SU-DHL-6 (cell line): ENCODE measurements at regions not wholly inside any gene's neighbourhood (a gene's known extent, or its start where the extent isn't known, plus 50 kb on each side); places are given as distances from the start of the nearest gene placed in this dataset.

ENCODE experiments used
- H2AFZ ChIP-seq: fragments of 200-600 bp; sonication (generic); 2 replicates; pipeline ENCODE4 v1.6.1; 2014; ENCODE audit warnings: low read depth, mild to moderate bottlenecking, moderate library complexity, mixed read lengths, antibody characterized with exemption, low read length; ENCODE audit not compliant: severe bottlenecking
- H3F3A ChIP-seq: fragments of 200-600 bp; shearing (Covaris generic); 2 replicates; pipeline ENCODE4 v1.6.0; 2016; ENCODE audit warnings: antibody characterized with exemption, mild to moderate bottlenecking; ENCODE audit not compliant: insufficient read depth
- H3K27ac ChIP-seq: fragments of 200-600 bp; sonication (generic); 2 replicates; pipeline ENCODE4 v1.5.1; 2016; ENCODE audit warnings: low read depth, mild to moderate bottlenecking, low read length, moderate library complexity, mixed read lengths
- H3K27me3 ChIP-seq: fragments of 200-600 bp; sonication (generic), shearing (Covaris generic); 2 replicates; pipeline ENCODE4 v1.6.0; 2014; ENCODE audit warnings: mild to moderate bottlenecking, low read length
- H3K36me3 ChIP-seq: fragments of 200-600 bp; sonication (generic); 2 replicates; pipeline ENCODE4 v1.6.1; 2014; ENCODE audit warnings: mild to moderate bottlenecking, low read length, mixed read lengths
- H3K4me2 ChIP-seq: fragments of 300-600, 200-600 bp; shearing (Covaris generic), sonication (generic); 2 replicates; pipeline ENCODE4 v1.6.0; 2014; ENCODE audit warnings: low read length, low read depth, mild to moderate bottlenecking; ENCODE audit not compliant: poor library complexity, severe bottlenecking
- H3K4me3 ChIP-seq: fragments of 200-600 bp; sonication (generic); 2 replicates; pipeline ENCODE4 v1.5.1; 2014; ENCODE audit warnings: antibody characterized with exemption, low read length, mild to moderate bottlenecking, mixed read lengths; ENCODE audit not compliant: insufficient read depth, poor library complexity, severe bottlenecking
- H3K79me2 ChIP-seq: fragments of 200-600 bp; sonication (generic); 2 replicates; pipeline ENCODE4 v1.6.1; 2014; ENCODE audit warnings: mild to moderate bottlenecking, low read length, moderate library complexity; ENCODE audit not compliant: insufficient read depth
- H3K9ac ChIP-seq: fragments of 200-600 bp; sonication (generic); 2 replicates; pipeline ENCODE4 v1.7.0; 2014; ENCODE audit warnings: mild to moderate bottlenecking, low read length
- H3K9me2 ChIP-seq: fragments of 200-600 bp; sonication (generic); replicated peaks from 2 replicates; pipeline ENCODE4 v1.6.1; 2014; ENCODE audit warnings: low read length; ENCODE audit not compliant: insufficient read depth
- H3K9me3 ChIP-seq: fragments of 200-600 bp; sonication (generic); 2 replicates; pipeline ENCODE4 v1.6.1; 2014; ENCODE audit warnings: low read length, mixed read lengths; ENCODE audit not compliant: insufficient read depth
- H4K20me1 ChIP-seq: fragments of 200-600 bp; sonication (generic); 2 replicates; pipeline ENCODE4 v1.6.1; 2014; ENCODE audit warnings: low read depth, mild to moderate bottlenecking, antibody characterized with exemption, low read length, moderate library complexity, mixed read lengths
- EZH2phosphoT487 ChIP-seq: fragments of 200-600 bp; sonication (generic), shearing (Covaris generic); conservative IDR thresholded peaks from 2 replicates; pipeline ENCODE4 v1.6.1; 2018; ENCODE audit warnings: mild to moderate bottlenecking, antibody characterized with exemption, low read length, moderate library complexity, mixed read lengths
- TF ChIP-seq, protein P1 (sequence below): fragments of 200-600 bp; sonication (generic); IDR thresholded peaks from one replicate; pipeline ENCODE4 v1.5.1; 2017; ENCODE audit warnings: antibody characterized with exemption, mild to moderate bottlenecking, low read length, moderate library complexity; ENCODE audit not compliant: insufficient read depth, poor library complexity, severe bottlenecking

DNA sequence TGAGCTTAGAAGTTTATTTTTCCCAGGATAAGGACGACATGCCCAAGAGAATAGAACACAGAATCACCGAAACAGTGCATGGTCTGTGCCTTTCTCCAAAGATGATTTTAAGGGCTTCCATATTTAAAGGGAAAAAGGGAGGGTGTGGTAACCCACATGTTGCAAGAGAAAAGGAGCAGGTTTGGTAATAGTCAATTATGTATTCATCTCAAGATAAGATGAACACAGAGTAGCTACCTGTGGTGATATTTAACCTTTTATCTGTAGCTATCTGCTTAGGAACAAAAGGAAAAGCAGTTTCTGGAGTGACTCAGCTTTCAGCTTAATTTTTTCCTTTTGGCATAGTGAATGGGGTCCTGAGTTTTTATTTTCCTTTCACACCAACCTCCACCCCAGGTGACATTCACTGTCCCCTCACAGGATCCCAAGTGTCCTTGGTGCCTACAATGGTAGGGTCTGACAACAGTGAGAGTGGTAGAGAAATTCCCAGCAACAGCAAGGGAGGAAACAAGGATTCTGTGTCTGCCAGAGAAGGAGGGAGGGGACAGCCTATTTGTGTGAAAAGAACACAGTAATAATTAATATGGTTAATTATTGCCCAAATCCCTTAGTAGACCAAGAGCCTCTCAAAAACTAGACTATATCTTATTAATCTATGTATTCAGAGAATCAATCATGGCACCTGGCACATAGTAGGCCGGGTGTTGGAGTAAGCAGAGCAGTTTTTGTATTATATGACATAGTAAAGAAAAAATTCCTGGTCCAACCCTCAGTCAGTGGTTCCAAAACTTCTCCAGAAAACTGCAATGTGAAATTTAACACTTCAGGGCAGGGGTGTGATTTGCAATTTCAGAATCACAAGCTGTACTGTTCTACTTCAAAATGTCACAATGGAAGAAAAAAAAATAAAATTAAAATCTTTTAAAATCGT lies 154.5 kb downstream of the PHLDA1 start:
- no peaks in the 10 kb centered on the region for H3K9me3 ChIP-seq
- no peak overlapping the region for H3K4me3 ChIP-seq
- H3K79me2 ChIP-seq = no peaks in the 10 kb centered on the region
- no peak overlapping the region for H2AFZ ChIP-seq
- H3K36me3 ChIP-seq = no peaks in the 10 kb centered on the region
- H3K9ac ChIP-seq = no peak overlapping the region
- H3F3A ChIP-seq = no peaks in the 10 kb centered on the region
- no peaks in the 10 kb centered on the region for H3K27me3 ChIP-seq
- no peaks in the 10 kb centered on the region for H4K20me1 ChIP-seq
- H3K9me2 ChIP-seq = no peaks in the 10 kb centered on the region
- no peak for TF ChIP-seq EZH2phosphoT487
- TF ChIP-seq, protein P1, sequence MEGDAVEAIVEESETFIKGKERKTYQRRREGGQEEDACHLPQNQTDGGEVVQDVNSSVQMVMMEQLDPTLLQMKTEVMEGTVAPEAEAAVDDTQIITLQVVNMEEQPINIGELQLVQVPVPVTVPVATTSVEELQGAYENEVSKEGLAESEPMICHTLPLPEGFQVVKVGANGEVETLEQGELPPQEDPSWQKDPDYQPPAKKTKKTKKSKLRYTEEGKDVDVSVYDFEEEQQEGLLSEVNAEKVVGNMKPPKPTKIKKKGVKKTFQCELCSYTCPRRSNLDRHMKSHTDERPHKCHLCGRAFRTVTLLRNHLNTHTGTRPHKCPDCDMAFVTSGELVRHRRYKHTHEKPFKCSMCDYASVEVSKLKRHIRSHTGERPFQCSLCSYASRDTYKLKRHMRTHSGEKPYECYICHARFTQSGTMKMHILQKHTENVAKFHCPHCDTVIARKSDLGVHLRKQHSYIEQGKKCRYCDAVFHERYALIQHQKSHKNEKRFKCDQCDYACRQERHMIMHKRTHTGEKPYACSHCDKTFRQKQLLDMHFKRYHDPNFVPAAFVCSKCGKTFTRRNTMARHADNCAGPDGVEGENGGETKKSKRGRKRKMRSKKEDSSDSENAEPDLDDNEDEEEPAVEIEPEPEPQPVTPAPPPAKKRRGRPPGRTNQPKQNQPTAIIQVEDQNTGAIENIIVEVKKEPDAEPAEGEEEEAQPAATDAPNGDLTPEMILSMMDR = no peak
- no peak overlapping the region for H3K4me2 ChIP-seq
- no peak overlapping the region for H3K27ac ChIP-seq

DNA sequence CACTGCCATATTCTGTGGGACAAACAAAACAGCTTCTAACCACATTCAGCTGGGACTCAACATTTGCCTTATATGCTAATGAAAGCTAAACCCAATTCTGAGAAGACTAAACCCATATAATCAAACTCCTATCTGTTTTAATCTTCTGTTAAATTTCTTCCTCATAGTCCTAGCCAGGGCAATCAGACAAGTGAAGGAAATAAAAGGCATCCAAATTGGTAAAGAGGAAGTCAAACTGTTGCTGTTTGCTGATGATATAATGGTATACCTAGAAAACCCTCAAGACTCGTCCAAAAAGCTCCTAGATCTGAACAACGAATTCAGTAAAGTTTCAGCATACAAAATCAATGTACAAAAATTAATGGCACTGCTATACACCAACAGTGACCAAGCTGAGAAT lies 157.1 kb downstream of the PHLDA1 start:
- H3K9ac ChIP-seq = no peak overlapping the region
- TF ChIP-seq, protein P1 = no peak
- TF ChIP-seq EZH2phosphoT487 = no peak
- no peaks in the 10 kb centered on the region for H3K36me3 ChIP-seq
- H3K27ac ChIP-seq = no peak overlapping the region
- H3K79me2 ChIP-seq = no peaks in the 10 kb centered on the region
- H3K27me3 ChIP-seq = no peaks in the 10 kb centered on the region
- no peaks in the 10 kb centered on the region for H3F3A ChIP-seq
- H3K4me3 ChIP-seq = no peak overlapping the region
- H4K20me1 ChIP-seq = no peaks in the 10 kb centered on the region
- no peaks in the 10 kb centered on the region for H3K9me2 ChIP-seq
- H3K9me3 ChIP-seq = no peaks in the 10 kb centered on the region
- no peak overlapping the region for H2AFZ ChIP-seq
- no peak overlapping the region for H3K4me2 ChIP-seq

DNA sequence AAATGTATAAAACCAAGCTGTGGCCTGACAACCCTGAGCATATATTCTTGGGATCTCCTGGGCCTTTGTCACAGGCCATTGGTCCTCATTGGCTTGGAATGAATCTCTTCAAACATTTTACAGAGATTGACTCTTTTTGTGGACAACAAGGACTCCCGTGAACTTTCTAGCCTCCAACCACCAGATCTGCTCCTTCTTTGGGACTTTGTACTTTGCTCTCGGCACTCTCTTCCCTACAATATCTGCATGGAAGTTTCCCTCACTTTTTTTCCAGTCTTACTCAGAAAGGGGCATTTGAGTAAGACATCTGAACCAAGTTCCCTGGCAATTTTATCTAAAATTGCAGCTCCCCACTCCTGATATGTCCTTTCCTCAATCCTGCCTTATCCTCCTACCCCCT lies 158.8 kb downstream of the PHLDA1 start:
- Histone ChIP-seq H3K9me2 (no peaks in the 10 kb centered on the region), H3K79me2 (no peaks in the 10 kb centered on the region), H3K9me3 (no peaks in the 10 kb centered on the region), H4K20me1 (no peaks in the 10 kb centered on the region), H3K36me3 (no peaks in the 10 kb centered on the region), H3K27ac (no peak overlapping the region), H2AFZ (no peak overlapping the region), H3K9ac (no peak overlapping the region), H3K4me3 (no peak overlapping the region), H3K4me2 (no peak overlapping the region), H3F3A (no peaks in the 10 kb centered on the region), H3K27me3 (no peaks in the 10 kb centered on the region)
- no peak for TF ChIP-seq EZH2phosphoT487
- TF ChIP-seq, protein P1 = no peak
